ENCODE measurements at regions not wholly inside any gene's neighbourhood (a gene's known extent, or its start where the extent isn't known, plus 50 kb on each side); places are given as distances from the start of the nearest gene placed in this dataset.

GRCh38 chr12:42961395-42961794 lies 371.8 kb upstream of the PRICKLE1 start:
- TF ChIP-seq CTCF (IDR thresholded peaks at IDR 0.05) = no peak
- TF ChIP-seq EP300 (IDR thresholded peaks at IDR 0.05) = no peak
- TF ChIP-seq POLR2A (IDR thresholded peaks at IDR 0.05) = no peak
- TF ChIP-seq POLR2AphosphoS5 (IDR thresholded peaks at IDR 0.05) = no peak
